SK-N-SH (cell line): ENCODE measurements at regions not wholly inside any gene's neighbourhood (a gene's known extent, or its start where the extent isn't known, plus 50 kb on each side); places are given as distances from the start of the nearest gene placed in this dataset.
A peak's percentile ranks its signal among the peaks of the same experiment; 100 is the strongest.

ENCODE experiments used
- CTCF ChIA-PET: fragments of 300-600, 350-600 bp; formaldehyde crosslinking; extraction: SDS; loops from one replicate; lab custom pipeline; 2021; lab: Yijun Ruan, JAX
- POLR2A ChIA-PET: fragments of 350-600 bp; sonication (Branson Sonifier 250); formaldehyde crosslinking; extraction: SDS; loops from one replicate; lab custom pipeline; 2020; ENCODE audit warnings: antibody characterized with exemption, inconsistent platforms; lab: Yijun Ruan, JAX
- DNase-seq: peaks from one replicate; pipeline ENCODE4 v3.0.0; 2012
- H2AFZ ChIP-seq: fragments of 200-600 bp; sonication (generic); 2 replicates; pipeline ENCODE4 v1.8.1; 2016; ENCODE audit warnings: antibody characterized with exemption, mild to moderate bottlenecking, low read depth
- H3F3A ChIP-seq: fragments of 200-600 bp; sonication (generic); replicated peaks from 2 replicates; pipeline ENCODE3; 2016; ENCODE audit warnings: antibody characterized with exemption, mild to moderate bottlenecking; ENCODE audit not compliant: insufficient read depth
- H3K27ac ChIP-seq, 2 experiments: fragments of 200-500 bp in 1 of 2; fragments of 200-600 bp in 1 of 2; sonication (Bioruptor generic) in 1 of 2; sonication (generic), shearing (Covaris generic) in 1 of 2; 2 replicates each; pipeline versions ENCODE4 v1.5.1 to v1.6.1; 2014 to 2016; ENCODE audit warnings: low read depth in 2 of 2, inconsistent platforms in 1 of 2, low read length in 1 of 2, mild to moderate bottlenecking in 1 of 2, mixed read lengths in 1 of 2
- H3K27me3 ChIP-seq: fragments of 200-600 bp; sonication (generic), shearing (Covaris generic); 2 replicates; pipeline ENCODE4 v1.6.1; 2016; ENCODE audit warnings: mixed run types; ENCODE audit not compliant: insufficient read depth
- H3K36me3 ChIP-seq, 2 experiments: fragments of 200-500 bp in 1 of 2; fragments of 200-600 bp in 1 of 2; sonication (Bioruptor generic) in 1 of 2; sonication (generic) in 1 of 2; replicated peaks in 1 of 2; 2 replicates each; pipeline versions ENCODE3 to v1.5.1; 2014 to 2016; ENCODE audit warnings: low read length in 1 of 2, mild to moderate bottlenecking in 1 of 2; ENCODE audit not compliant: insufficient read depth in 2 of 2, control insufficient read depth in 1 of 2
- H3K4me1 ChIP-seq, 2 experiments: fragments of 200-500 bp in 1 of 2; fragments of 200-600 bp in 1 of 2; sonication (Bioruptor generic) in 1 of 2; sonication (generic), shearing (Covaris generic) in 1 of 2; 2 replicates each; pipeline versions ENCODE4 v1.5.1 to v1.6.1; 2014 to 2016; ENCODE audit warnings: low read depth in 1 of 2, low read length in 1 of 2, mixed run types in 1 of 2; ENCODE audit not compliant: insufficient read depth in 2 of 2, control insufficient read depth in 1 of 2
- H3K4me2 ChIP-seq: fragments of 200-600 bp; sonication (generic), shearing (Covaris generic); 2 replicates; pipeline ENCODE4 v1.6.1; 2017; ENCODE audit warnings: mixed run types
- H3K4me3 ChIP-seq, 2 experiments: fragments of 200-500 bp in 1 of 2; fragments of 200-600 bp in 1 of 2; sonication (Bioruptor generic) in 1 of 2; sonication (generic), shearing (Covaris generic) in 1 of 2; 2 replicates each; pipeline versions ENCODE4 v1.5.1 to v1.8.1; 2014 to 2016; ENCODE audit warnings: low read depth in 2 of 2, inconsistent platforms in 1 of 2, low read length in 1 of 2, mild to moderate bottlenecking in 1 of 2, mixed read lengths in 1 of 2, moderate library complexity in 1 of 2
- H3K79me2 ChIP-seq: fragments of 200-600 bp; sonication (generic); 2 replicates; pipeline ENCODE4 v1.8.1; 2017; ENCODE audit warnings: mild to moderate bottlenecking; ENCODE audit not compliant: insufficient read depth
- H3K9ac ChIP-seq: fragments of 200-600 bp; sonication (generic); 2 replicates; pipeline ENCODE4 v1.6.1; 2017; ENCODE audit warnings: mixed run types
- H3K9me2 ChIP-seq: fragments of 200-600 bp; sonication (generic); 2 replicates; pipeline ENCODE4 v1.6.1; 2017; ENCODE audit warnings: mixed run types
- H3K9me3 ChIP-seq: fragments of 200-600 bp; sonication (generic); 2 replicates; pipeline ENCODE4 v1.6.1; 2017; ENCODE audit warnings: mixed run types, mild to moderate bottlenecking, moderate library complexity
- H4K20me1 ChIP-seq: fragments of 200-600 bp; sonication (generic); 2 replicates; pipeline ENCODE4 v1.6.1; 2017; ENCODE audit warnings: mild to moderate bottlenecking, mixed run types; ENCODE audit not compliant: insufficient read depth
- CTCF ChIP-seq: fragments of 200-600 bp; sonication (generic); IDR thresholded peaks from 2 replicates; pipeline ENCODE4 v1.6.1; 2017; ENCODE audit warnings: antibody characterized with exemption, mild to moderate bottlenecking, moderate library complexity
- ELF1 ChIP-seq: IDR thresholded peaks from 2 replicates; pipeline ENCODE4 v1.4.0; 2012
- EP300 ChIP-seq, 2 experiments: IDR thresholded peaks; 2 replicates each; pipeline versions ENCODE4 v1.4.0 to v1.6.1; 2012; ENCODE audit warnings: borderline replicate concordance in 1 of 2, low read depth in 1 of 2, low read length in 1 of 2
- EZH2phosphoT487 ChIP-seq: fragments of 200-600 bp; sonication (generic); IDR thresholded peaks from 2 replicates; pipeline ENCODE4 v1.6.1; 2017; ENCODE audit warnings: low read depth, mixed run types, mild to moderate bottlenecking, antibody characterized with exemption, moderate library complexity, borderline replicate concordance
- IRF3 ChIP-seq: fragments of 150-350 bp; IDR thresholded peaks from 2 replicates; pipeline ENCODE4 v1.6.1; 2016; ENCODE audit warnings: mild to moderate bottlenecking, low read depth, low read length
- MAX ChIP-seq: IDR thresholded peaks from 2 replicates; pipeline ENCODE4 v1.4.0; 2012; ENCODE audit warnings: low read depth
- MEF2A ChIP-seq: IDR thresholded peaks from 2 replicates; pipeline ENCODE4 v1.4.0; 2012; ENCODE audit warnings: low read depth, borderline replicate concordance
- REST ChIP-seq: IDR thresholded peaks from 2 replicates; pipeline ENCODE4 v1.6.1; 2012; ENCODE audit warnings: mild to moderate bottlenecking, low read depth, low read length, moderate library complexity
- RFX5 ChIP-seq: IDR thresholded peaks from 2 replicates; pipeline ENCODE4 v1.6.1; 2012; ENCODE audit warnings: mild to moderate bottlenecking, improper control_type of control experiment, low read length
- TAF1 ChIP-seq: IDR thresholded peaks from 2 replicates; pipeline ENCODE4 v1.6.1; 2012; ENCODE audit warnings: low read depth, mild to moderate bottlenecking, low read length, moderate library complexity, borderline replicate concordance
- YY1 ChIP-seq: IDR thresholded peaks from 2 replicates; pipeline ENCODE4 v1.4.0; 2012; ENCODE audit warnings: low read depth, mild to moderate bottlenecking
- WGBS: methylation state at CpG from one replicate; pipeline ENCODE4 v1.1.6; 2017; ENCODE audit warnings: low lambda C conversion rate; 5-methylcytosine and 5-hydroxymethylcytosine counted together

- no peaks in the 10 kb centered on the region for H4K20me1 ChIP-seq
- H3K4me3 ChIP-seq = no peak overlapping the region
- no peaks in the 10 kb centered on the region for H3F3A ChIP-seq
- no peaks in the 10 kb centered on the region for H3K36me3 ChIP-seq
- TF ChIP-seq REST (no peak), YY1 (no peak), MEF2A (no peak), CTCF (no peak), EZH2phosphoT487 (no peak), TAF1 (no peak)
- no peaks in the 10 kb centered on the region for H3K9me3 ChIP-seq
- ChIA-PET CTCF (no interaction called here), POLR2A (no interaction called here)
- no peak overlapping the region for H3K4me2 ChIP-seq
- no peak for DNase-seq
- WGBS = 22% methylated on average over 4 of the region's 4 CpGs
- H3K27me3 ChIP-seq = no peaks in the 10 kb centered on the region
- H3K9me2 ChIP-seq = no peaks in the 10 kb centered on the region
- no peaks in the 10 kb centered on the region for H3K4me1 ChIP-seq
- H2AFZ ChIP-seq = no peak overlapping the region
- no peaks in the 10 kb centered on the region for H3K79me2 ChIP-seq
- no peak overlapping the region for H3K9ac ChIP-seq
- no peak overlapping the region for H3K27ac ChIP-seq
Observed at GRCh38 chr5:117456866-117457470, 882.3 kb upstream of the SEMA6A start.

- Histone ChIP-seq H3F3A (no peaks in the 10 kb centered on the region), H3K4me2 (no peak overlapping the region), H4K20me1 (no peaks in the 10 kb centered on the region), H3K4me3 (no peak overlapping the region), H3K36me3 (no peaks in the 10 kb centered on the region), H3K4me1 (no peaks in the 10 kb centered on the region), H3K9me2 (no peaks in the 10 kb centered on the region), H3K27ac (no peak overlapping the region), H3K9ac (no peak overlapping the region), H2AFZ (no peak overlapping the region), H3K27me3 (no peaks in the 10 kb centered on the region), H3K9me3 (no peaks in the 10 kb centered on the region), H3K79me2 (no peaks in the 10 kb centered on the region)
- 65% methylated on average over 18 of the region's 21 CpGs for WGBS
- POLR2A ChIA-PET = no interaction called here
- DNase-seq = no peak
- TF ChIP-seq MAX = no peak
- TF ChIP-seq RFX5 = no peak
- no peak for TF ChIP-seq IRF3
- TF ChIP-seq ELF1 = no peak
- no peak for TF ChIP-seq EP300 (IDR thresholded peaks at IDR 0.05; ENCODE audit: borderline replicate concordance in 1 of 2, low read depth in 1 of 2, low read length in 1 of 2)
- TF ChIP-seq CTCF = peak; percentile 36
- CTCF ChIA-PET = interaction anchor here (0.6 to 2.2 kb wide), 34 partner anchors 8 to 1453 kb away, joined by 3 to 11 read pairs (median 4); partner anchors contain the start of gene SEMA6A
Observed at GRCh38 chr5:117455236-117456233, 880.9 kb upstream of the SEMA6A start.
